Mesothelial cell of epicardium (in vitro differentiated cells): ENCODE measurements at regions not wholly inside any gene's neighbourhood (a gene's known extent, or its start where the extent isn't known, plus 50 kb on each side); places are given as distances from the start of the nearest gene placed in this dataset.

Source experiments
- DNase-seq, 2 experiments: peaks; one replicate each; pipeline ENCODE4 v3.0.0; 2021; ENCODE audit warnings: low spot score in 2 of 2; ENCODE audit not compliant: unreplicated experiment in 2 of 2
- H3K27ac Mint-ChIP-seq: 2 replicates; pipeline ENCODE4 v1.8.0; 2021; ENCODE audit warnings: mixed read lengths
- H3K27me3 Mint-ChIP-seq: 2 replicates; pipeline ENCODE4 v1.8.0; 2021; ENCODE audit warnings: low read depth, mixed read lengths
- H3K36me3 Mint-ChIP-seq: 2 replicates; pipeline ENCODE4 v1.8.0; 2021; ENCODE audit warnings: mixed read lengths
- H3K4me1 Mint-ChIP-seq: 2 replicates; pipeline ENCODE4 v1.8.0; 2021; ENCODE audit warnings: mixed read lengths
- H3K4me3 Mint-ChIP-seq: 2 replicates; pipeline ENCODE4 v1.8.0; 2021; ENCODE audit warnings: mild to moderate bottlenecking, moderate library complexity, mixed read lengths
- H3K9me3 Mint-ChIP-seq: 2 replicates; pipeline ENCODE4 v1.8.0; 2021; ENCODE audit warnings: mixed read lengths
- TF ChIP-seq, protein P1 (sequence below): fragments of 200-600 bp; sonication (generic); IDR thresholded peaks from one replicate; pipeline ENCODE4 v1.5.0; 2021; ENCODE audit warnings: antibody characterized with exemption; ENCODE audit not compliant: unreplicated experiment

DNA sequence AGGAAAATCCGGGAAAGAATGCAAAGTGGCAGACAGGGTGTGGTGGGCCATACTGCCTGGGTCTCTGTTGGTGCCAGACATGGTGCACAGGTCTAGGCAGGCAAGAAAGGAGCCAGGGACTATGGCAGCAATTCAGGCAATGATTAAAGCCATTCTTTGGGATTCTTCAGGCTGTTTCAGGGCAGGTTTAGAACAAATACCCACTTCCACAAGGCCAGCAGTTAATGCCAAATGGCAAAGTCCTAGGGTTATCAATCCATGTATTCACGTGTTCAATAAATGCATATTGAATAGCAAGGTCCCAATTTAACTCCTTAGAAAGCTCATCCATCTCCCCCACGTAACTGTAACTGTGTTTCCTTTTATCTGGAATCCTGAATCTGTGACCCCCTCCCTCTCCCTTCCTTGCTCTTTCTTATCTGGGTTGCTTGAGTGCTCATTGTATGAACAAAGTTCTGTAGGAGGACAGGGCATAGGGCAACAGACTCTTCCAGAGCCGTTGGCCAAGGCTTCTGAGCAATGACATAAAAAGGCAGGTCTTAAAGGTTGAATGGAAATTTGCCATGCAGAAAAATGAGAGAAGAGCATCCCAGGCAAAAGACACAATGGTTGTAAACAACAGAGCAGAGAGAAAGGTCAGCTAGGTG lies 146.8 kb upstream of the KLHL29 start:
- H3K4me1 Mint-ChIP-seq, result peaks cover 12% of the 10 kb centered on the region
- no peaks in the 10 kb centered on the region for H3K36me3 Mint-ChIP-seq
- H3K27me3 Mint-ChIP-seq, result no peaks in the 10 kb centered on the region
- TF ChIP-seq, protein P1, sequence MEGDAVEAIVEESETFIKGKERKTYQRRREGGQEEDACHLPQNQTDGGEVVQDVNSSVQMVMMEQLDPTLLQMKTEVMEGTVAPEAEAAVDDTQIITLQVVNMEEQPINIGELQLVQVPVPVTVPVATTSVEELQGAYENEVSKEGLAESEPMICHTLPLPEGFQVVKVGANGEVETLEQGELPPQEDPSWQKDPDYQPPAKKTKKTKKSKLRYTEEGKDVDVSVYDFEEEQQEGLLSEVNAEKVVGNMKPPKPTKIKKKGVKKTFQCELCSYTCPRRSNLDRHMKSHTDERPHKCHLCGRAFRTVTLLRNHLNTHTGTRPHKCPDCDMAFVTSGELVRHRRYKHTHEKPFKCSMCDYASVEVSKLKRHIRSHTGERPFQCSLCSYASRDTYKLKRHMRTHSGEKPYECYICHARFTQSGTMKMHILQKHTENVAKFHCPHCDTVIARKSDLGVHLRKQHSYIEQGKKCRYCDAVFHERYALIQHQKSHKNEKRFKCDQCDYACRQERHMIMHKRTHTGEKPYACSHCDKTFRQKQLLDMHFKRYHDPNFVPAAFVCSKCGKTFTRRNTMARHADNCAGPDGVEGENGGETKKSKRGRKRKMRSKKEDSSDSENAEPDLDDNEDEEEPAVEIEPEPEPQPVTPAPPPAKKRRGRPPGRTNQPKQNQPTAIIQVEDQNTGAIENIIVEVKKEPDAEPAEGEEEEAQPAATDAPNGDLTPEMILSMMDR, result no peak
- H3K4me3 Mint-ChIP-seq, result no peak overlapping the region
- no peak for DNase-seq
- no peak overlapping the region for H3K27ac Mint-ChIP-seq
- no peaks in the 10 kb centered on the region for H3K9me3 Mint-ChIP-seq

DNA sequence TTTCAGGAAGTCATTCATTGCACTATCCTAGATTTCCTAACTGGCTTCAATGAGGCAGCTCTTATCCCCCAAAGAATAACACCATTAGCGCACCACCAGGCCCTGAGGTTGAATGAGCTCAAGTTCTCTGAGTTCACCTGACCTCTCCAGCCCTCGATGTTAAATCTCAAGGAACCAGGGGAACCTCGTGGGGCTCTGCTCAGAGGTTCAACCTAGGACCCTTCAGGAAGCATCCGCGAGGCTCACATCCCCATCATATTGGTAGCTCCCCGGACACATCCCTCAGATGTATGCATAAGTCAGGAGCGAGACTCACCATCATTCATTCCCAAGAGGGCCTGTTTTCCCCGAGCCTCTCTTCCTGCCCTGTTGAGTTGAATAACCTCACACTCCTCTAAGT lies 145.6 kb upstream of the KLHL29 start:
- H3K9me3 Mint-ChIP-seq, result no peaks in the 10 kb centered on the region
- H3K27ac Mint-ChIP-seq, result no peak overlapping the region
- no peaks in the 10 kb centered on the region for H3K27me3 Mint-ChIP-seq
- no peak overlapping the region for H3K4me3 Mint-ChIP-seq
- DNase-seq, result no peak
- no peaks in the 10 kb centered on the region for H3K36me3 Mint-ChIP-seq
- H3K4me1 Mint-ChIP-seq, result peaks cover 14% of the 10 kb centered on the region
- TF ChIP-seq, protein P1, result no peak

DNA sequence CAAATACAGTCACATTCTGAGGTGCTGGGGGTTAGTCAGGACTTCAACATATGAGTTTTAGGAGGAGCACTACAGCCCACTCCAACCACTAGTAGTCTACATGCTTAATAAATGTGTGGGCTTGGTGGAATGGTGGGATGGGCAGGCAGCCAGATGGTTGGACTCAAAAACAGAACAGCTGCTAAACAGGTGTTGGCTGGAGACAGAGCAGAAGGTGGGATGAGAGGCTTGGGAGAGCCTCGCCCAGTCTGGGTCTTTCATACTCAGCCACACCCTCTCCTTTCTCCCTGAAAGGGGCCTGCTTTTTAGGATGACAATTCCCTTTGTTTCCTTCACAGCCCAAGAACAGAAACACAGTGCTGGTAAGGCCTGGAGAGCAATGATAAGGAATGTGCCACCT lies 143.9 kb upstream of the KLHL29 start:
- no peak overlapping the region for H3K27ac Mint-ChIP-seq
- no peaks in the 10 kb centered on the region for H3K27me3 Mint-ChIP-seq
- H3K4me1 Mint-ChIP-seq, result peaks cover 19% of the 10 kb centered on the region
- TF ChIP-seq, protein P1, result no peak
- DNase-seq, result no peak
- H3K4me3 Mint-ChIP-seq, result no peak overlapping the region
- no peaks in the 10 kb centered on the region for H3K9me3 Mint-ChIP-seq
- no peaks in the 10 kb centered on the region for H3K36me3 Mint-ChIP-seq

DNA sequence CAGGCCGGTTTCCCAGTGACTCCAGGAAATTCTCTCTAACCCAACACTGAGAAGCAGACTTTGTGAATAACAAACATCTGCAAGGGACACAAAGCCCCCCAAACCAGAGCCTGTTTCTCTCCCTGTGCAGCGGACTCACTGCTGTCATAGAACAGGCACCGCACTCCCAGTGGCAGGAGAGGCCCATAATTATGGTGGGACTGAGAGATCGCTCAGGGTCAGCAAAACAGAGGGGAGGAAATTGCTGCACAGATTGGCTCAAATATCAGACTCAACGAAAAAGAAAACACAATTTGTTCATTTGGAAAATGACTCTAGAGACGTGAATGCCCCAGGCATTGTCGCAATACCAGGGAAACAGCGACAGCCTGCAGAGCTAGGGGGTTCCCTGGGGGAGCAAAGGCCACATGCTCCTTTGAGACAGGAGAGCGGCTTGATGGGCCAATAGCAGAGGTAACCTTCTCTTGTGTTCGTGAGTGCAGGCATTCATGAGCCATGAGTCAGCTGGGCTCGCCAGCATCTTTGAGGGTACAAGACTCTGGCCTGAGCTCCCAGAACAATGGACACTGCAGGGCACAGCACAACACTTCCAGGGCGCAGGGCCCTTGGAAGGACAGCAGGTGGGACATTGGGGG lies 143.3 kb upstream of the KLHL29 start:
- no peak overlapping the region for H3K4me3 Mint-ChIP-seq
- peaks cover 19% of the 10 kb centered on the region for H3K4me1 Mint-ChIP-seq
- H3K9me3 Mint-ChIP-seq, result no peaks in the 10 kb centered on the region
- DNase-seq, result no peak
- H3K36me3 Mint-ChIP-seq, result no peaks in the 10 kb centered on the region
- H3K27me3 Mint-ChIP-seq, result no peaks in the 10 kb centered on the region
- H3K27ac Mint-ChIP-seq, result no peak overlapping the region
- TF ChIP-seq, protein P1, result no peak

DNA sequence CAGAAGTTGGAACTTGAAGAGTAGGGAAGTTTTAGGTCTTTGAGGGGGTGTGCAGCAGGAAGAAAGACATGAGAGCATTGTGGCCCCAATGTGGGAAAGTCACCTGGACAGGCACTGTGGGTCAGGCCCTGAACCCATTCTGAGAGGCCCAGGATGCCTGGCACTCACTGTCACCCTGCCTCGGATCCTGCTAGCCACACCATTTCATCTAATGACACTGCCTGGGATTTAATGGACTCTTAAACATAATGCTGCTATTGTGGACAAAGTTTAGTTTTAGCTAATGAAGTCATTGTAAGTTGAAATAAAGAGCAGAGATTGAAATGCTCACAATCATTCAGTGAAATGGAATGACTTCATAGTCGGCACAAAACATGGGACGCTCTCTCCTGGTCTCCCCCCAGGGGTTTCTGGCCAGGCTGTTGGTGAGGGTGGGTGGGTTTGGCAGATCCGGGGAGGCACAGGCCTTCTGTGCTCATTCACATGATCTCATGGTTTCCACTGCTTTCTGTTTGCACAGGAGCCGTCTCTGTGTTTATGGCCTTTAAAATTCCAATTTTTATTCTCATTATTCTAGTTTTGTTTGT lies 141.8 kb upstream of the KLHL29 start:
- H3K9me3 Mint-ChIP-seq, result no peaks in the 10 kb centered on the region
- peaks cover 19% of the 10 kb centered on the region for H3K4me1 Mint-ChIP-seq
- no peak for DNase-seq
- TF ChIP-seq, protein P1, result no peak
- H3K27ac Mint-ChIP-seq, result no peak overlapping the region
- no peak overlapping the region for H3K4me3 Mint-ChIP-seq
- no peaks in the 10 kb centered on the region for H3K36me3 Mint-ChIP-seq
- H3K27me3 Mint-ChIP-seq, result no peaks in the 10 kb centered on the region
